SK-N-DZ (cell line): ENCODE measurements at regions not wholly inside any gene's neighbourhood (a gene's known extent, or its start where the extent isn't known, plus 50 kb on each side); places are given as distances from the start of the nearest gene placed in this dataset.
A peak's percentile ranks its signal among the peaks of the same experiment; 100 is the strongest.
"Not testable (repeated sequence)": the region's sequence is repeated elsewhere in the genome, so short reads cannot be mapped to it uniquely, and the experiment has no call there.

Source experiments
- DNase-seq: peaks from one replicate; pipeline ENCODE4 v3.0.0-alpha.2; 2015; ENCODE audit warnings: low spot score

DNA sequence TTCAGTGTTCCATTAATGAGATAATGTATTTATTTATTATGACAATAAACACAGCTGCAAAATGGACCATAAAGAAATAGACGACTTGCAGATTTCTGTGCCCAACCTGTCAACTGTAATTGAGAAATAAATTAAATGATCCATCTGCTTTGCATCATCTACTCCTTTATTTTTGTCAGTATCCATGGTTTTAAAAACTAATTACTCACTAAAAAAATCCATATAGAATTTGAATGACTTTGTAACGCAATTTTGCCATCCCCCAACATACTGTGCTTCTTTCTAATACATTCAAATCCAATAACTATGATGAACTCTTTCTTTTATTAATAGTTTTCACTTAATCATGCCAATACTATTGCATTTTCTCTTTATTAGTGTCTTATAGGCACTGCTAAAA is 388.5 kb upstream of the SORCS1 start:
- no peak for DNase-seq

GRCh38 chr10:107548301-107548700 is 383.8 kb upstream of the SORCS1 start:
- DNase-seq = peak; percentile 33

- no peak for DNase-seq
Observed at GRCh38 chr10:107546986-107547385, 382.5 kb upstream of the SORCS1 start.

GRCh38 chr10:107546284-107546683 is 381.8 kb upstream of the SORCS1 start:
- DNase-seq = peak; percentile 84

GRCh38 chr10:107545717-107546116 is 381.2 kb upstream of the SORCS1 start:
- DNase-seq = no peak

DNA sequence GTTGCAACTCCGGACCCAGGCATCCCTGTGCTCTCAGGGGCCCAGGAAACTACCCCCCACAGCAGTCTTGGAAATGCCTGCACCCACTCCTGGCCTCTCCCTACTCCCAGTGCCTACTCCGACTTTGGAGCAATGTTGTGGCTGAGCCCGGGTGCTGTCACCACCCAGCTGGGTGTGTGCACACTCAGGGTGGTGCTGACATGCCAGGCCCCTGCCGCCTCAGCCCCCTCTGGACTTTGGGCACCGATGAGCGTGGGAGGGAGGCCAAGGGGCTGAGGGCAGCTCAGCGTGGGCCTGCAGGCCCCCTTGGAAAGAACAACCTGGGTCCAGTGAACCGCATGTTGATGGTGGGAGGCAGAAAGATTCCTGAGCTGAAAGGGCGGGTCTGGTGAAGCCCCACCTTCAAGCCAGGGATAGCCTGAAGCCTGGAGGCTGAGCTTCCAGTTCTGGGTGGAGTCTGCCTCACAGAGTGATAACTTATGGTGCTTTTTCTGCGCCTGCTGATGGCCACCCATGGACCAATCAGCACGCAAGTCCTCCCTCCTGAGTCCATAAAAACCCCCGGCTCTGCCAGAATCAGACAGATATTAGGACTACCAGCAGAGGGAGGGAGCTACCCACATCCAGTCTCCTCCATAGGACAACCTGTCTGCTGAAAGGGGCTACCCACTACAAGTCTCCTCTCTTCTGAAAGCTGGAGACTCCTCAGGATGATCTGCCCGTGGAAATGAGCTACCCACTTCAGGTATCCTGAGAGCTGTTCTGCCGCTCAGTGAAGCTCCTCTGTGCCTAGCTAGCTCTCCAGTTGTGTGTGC is 380.4 kb upstream of the SORCS1 start:
- peak; percentile 21 for DNase-seq

GRCh38 chr10:107542607-107543006 is 378.1 kb upstream of the SORCS1 start:
- no peak for DNase-seq

DNA sequence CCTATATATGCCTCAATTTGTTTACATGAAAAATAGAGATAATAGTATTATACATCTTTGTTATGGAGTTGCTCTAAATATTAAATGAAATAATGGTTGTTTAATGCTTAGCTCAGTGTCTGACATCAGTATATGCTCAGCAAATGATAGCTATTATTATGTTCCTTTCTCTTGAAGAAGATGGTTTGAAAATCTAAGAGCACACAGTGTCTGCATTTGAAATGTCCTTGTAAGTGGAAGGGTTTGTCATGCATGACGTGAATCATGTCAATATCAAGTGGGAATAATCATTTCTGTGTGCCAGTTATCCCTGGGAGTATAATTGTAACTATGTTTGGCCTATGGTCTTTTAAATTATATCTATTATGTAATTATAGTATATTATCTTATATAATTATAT is 377.5 kb upstream of the SORCS1 start:
- no peak for DNase-seq

DNA sequence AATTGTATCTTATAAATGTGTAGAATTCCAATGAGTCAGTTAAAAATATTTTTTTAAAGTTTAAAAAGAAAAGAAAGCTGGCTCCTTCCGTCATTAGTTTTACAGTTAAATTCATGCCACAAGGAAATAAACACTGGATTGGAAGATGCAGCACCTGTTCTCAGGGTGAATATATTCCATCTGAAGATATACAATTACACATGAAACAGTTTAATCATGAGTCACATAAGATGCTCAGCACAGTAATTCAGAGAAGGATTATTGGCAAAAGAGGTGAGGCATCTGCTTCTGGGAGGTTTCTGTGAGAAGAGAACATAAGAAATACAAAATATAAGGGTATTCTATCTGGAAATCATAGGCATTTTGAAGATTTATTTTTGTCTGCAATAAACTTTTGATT is 376.5 kb upstream of the SORCS1 start:
- no peak for DNase-seq

DNA sequence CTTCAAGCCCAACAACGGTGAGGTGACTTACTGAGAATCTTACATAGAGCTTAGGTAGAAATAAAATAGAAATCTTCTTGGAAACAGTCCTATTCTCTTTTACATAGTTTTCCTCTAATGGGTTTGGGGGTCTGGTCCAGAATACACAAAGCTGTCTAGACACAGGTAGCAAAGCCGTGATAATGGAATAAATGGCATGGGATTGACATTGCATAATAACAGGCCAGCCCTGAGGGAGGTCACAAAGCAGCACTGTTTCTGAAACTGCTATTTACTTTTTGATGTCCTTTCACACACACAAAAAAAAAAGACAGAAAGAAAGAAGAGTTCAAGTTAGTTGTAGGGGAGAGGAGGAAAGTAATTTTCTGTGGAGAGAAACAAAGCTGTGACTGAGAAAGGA is 364.8 kb upstream of the SORCS1 start:
- DNase-seq = no peak

DNA sequence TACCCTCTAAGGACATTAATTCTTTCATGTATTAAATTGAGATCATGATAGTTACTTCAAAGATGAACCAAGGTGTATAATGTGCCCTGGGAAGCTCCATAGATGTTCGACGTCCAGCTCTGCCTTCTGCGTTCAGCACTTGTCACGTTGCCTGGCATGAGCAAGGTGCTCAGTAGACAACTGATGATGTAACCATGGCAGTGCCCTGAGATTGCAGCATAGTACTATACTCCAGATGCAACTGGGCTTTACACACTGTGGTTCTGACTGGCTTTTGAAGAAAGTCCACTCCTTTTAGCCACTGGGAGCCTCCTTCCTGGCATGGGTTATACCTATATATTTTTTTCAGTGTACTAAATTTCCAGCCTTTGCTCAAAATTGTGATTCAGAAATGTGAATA is 355.8 kb upstream of the SORCS1 start:
- no peak for DNase-seq

DNA sequence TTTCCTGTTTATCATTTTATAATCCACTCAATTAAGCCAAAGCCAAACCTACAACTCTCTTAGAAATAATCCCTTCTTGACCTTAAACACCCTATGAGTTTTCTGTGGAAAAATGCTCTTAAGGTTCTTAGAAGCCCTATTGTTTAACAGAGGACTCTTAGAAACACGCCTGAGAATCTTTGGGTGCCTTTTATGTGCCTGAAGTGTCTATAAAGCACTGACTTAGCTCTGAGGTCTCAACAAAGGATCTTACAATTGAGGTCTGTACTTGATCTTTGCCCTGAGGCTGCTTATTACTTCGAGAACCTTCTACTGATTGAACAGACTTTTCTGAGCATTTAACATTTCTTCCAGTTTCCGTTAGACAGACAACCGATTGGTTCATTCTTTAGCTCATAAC is 353.3 kb upstream of the SORCS1 start:
- no peak for DNase-seq

GRCh38 chr10:107516349-107516748 is 351.8 kb upstream of the SORCS1 start:
- no peak for DNase-seq

GRCh38 chr10:107504011-107504410 is 339.5 kb upstream of the SORCS1 start:
- DNase-seq = not testable (repeated sequence)

DNA sequence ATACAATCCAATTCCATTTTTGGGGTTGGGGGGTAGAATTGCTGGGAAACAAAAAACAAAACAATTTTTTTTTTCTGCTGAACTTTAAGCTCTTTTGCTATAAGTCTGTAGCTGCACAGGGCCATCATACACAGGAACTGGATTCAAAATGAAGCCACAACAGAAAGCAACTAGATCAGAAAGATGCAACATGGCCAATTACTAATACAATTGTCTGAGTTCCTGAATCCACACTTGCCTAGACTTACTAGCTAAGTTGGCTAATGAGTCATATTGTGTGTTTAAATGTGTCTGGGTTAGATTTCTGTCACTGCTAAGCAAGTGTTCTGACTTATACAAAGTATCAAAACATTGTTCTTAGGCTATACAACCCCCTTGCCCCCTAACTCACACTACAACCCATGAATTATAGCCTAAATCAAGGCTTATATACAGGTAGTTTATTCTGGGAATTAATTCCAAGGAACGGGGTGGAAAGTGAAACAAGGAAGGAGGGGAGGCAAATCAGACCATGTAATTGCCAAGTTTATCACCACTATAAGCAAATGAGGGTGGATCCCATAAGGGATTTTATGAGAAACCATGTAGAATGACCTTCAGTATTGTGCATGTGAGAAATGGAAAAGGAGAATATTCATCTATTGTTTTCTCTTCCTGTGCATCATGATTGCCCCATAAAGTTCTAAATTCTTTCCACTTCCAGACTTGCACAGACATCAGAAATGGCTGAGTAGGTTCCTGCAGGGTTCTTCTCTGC is 337.9 kb upstream of the SORCS1 start:
- no peak for DNase-seq

GRCh38 chr10:107498983-107499382 is 334.5 kb upstream of the SORCS1 start:
- no peak for DNase-seq

GRCh38 chr10:107497024-107497423 is 332.5 kb upstream of the SORCS1 start:
- DNase-seq = no peak

- DNase-seq = no peak
Observed at GRCh38 chr10:107496594-107496993, 332.1 kb upstream of the SORCS1 start.

DNA sequence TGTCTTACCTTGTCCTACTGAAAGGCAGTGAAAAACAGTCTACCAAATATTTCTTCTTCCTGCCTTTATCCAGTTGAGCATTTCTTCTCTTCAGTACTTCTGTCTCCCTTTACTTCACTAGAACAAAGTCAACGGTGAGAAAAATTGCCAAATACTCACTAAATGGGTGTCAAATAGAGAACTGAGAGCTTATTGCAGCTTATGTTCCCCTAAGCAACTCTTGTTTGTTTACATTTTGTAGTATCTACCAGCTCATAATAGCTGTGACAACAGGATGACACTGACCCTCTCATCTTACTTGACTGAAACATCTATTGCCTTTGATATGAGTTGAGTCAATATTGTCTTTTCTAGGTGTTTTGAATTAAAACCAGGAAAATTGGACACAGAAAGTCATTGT is 327.9 kb upstream of the SORCS1 start:
- no peak for DNase-seq

- no peak for DNase-seq
Observed at GRCh38 chr10:107490389-107490788, 325.9 kb upstream of the SORCS1 start.

- no peak for DNase-seq
Observed at GRCh38 chr10:107487284-107487683, 322.8 kb upstream of the SORCS1 start.

DNA sequence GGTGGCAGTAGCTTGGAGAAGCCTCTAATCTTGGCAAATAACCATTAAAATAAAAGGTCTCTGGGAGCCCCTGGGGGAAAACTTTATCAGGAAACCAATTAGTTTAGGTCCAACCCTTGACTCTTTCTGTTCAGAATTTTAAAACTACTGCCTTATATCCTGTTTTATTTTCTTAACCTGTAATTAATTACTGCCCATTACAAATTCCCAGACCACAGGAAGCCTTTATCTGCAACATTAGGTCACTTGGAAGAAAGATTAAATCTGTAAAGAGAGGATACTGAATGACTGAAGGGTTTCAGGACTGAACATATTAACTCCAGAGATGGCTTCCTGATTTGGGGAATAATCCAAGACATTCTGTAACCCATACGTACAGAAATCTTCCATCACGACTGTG is 320.5 kb upstream of the SORCS1 start:
- no peak for DNase-seq

GRCh38 chr10:107481881-107482280 is 317.4 kb upstream of the SORCS1 start:
- peak; percentile 23 for DNase-seq
